Heart left ventricle (tissue), 16 donors: ENCODE measurements at regions not wholly inside any gene's neighbourhood (a gene's known extent, or its start where the extent isn't known, plus 50 kb on each side); places are given as distances from the start of the nearest gene placed in this dataset.

Experiments used
- ATAC-seq, 4 donors: fragments of 200-7000 bp; cut with Tn5 transposase; one replicate each; pipeline ENCODE4 v1.9.1; 2020 to 2022; ENCODE audit warnings: moderate library complexity in 4 of 4, mild to moderate bottlenecking in 3 of 4, moderate number of reproducible peaks in 1 of 4
- DNase-seq, 5 donors: peaks; one replicate each; pipeline ENCODE4 v3.0.0-alpha.2; 2020
- H3K27ac ChIP-seq, 12 donors: fragments of 200-600 bp; sonication (generic) in 4 of 12; one replicate each; pipeline versions ENCODE4 v1.5.0 to v1.8.0; 2016 to 2022; ENCODE audit warnings: mild to moderate bottlenecking in 2 of 12
- H3K27me3 ChIP-seq, 9 donors: fragments of 200-600 bp; sonication (generic) in 2 of 9; one replicate each; pipeline versions ENCODE4 v1.5.1 to v1.8.0; 2016 to 2022; ENCODE audit warnings: mild to moderate bottlenecking in 3 of 9
- H3K36me3 ChIP-seq, 9 donors: fragments of 200-600 bp; sonication (generic) in 2 of 9; one replicate each; pipeline versions ENCODE4 v1.5.0 to v1.8.0; 2018 to 2022; ENCODE audit warnings: mild to moderate bottlenecking in 2 of 9
- H3K4me1 ChIP-seq, 12 donors: fragments of 200-600 bp; sonication (generic) in 4 of 12; one replicate each; pipeline versions ENCODE4 v1.5.0 to v1.8.0; 2016 to 2022; ENCODE audit warnings: mild to moderate bottlenecking in 3 of 12
- H3K4me3 ChIP-seq, 12 donors: fragments of 200-600 bp; sonication (generic) in 4 of 12; one replicate each; pipeline versions ENCODE4 v1.5.0 to v1.8.0; 2017 to 2022; ENCODE audit warnings: mild to moderate bottlenecking in 9 of 12, moderate library complexity in 4 of 12
- H3K9me3 ChIP-seq, 12 donors: fragments of 200-600 bp; sonication (generic) in 4 of 12; one replicate each; pipeline versions ENCODE4 v1.5.0 to v1.8.0; 2016 to 2022; ENCODE audit warnings: mild to moderate bottlenecking in 1 of 12
- POLR2A ChIP-seq, 2 donors: fragments of 450-650 bp; IDR thresholded peaks; one replicate each; pipeline ENCODE4 v1.6.1; 2017; ENCODE audit warnings: antibody characterized with exemption in 2 of 2, mild to moderate bottlenecking in 2 of 2, moderate library complexity in 2 of 2
- WGBS, 4 donors: extraction: QIAGEN DNeasy Blood & Tissue Kit in 2 of 4; methylation state at CpG; one replicate each; pipeline versions ENCODE4 v1.1.5 to v1.1.7; 2013 to 2018; 5-methylcytosine and 5-hydroxymethylcytosine counted together
- intact Hi-C, 10 donors: fragments of 100-400 bp; cut with DNase I; formaldehyde crosslinking; loops; one replicate each; pipeline versions ENCODE4 v1.11.1 to v1.14.2; 2022
- TF ChIP-seq, protein P1 (sequence below), 12 donors: fragments of 200-600 bp; sonication (generic) in 4 of 12; IDR thresholded peaks; one replicate each; pipeline versions ENCODE4 v1.5.0 to v1.8.0; 2018 to 2022; ENCODE audit warnings: antibody characterized with exemption in 12 of 12, mild to moderate bottlenecking in 5 of 12
- donor health status: ischemic (EF 13 %, LVEDD 7.1; RV severe dilation, severe dysfunction).
- donor health status: healthy with polysubstance abuse.
- donor health status: DM: no; HTN: yes; CAD: no.
- donor health status: DM: no; HTN: no; CAD: no.
- donor health status: ischemic (EF 25% LVEDD 6.9; RV normal size, moderate dysfunction).
- donor health status: ischemic (EF 25% LVEDD 5.7; RV mildly dilated, moderate dysfunction).
- donor health status: healthy.
- donor health status: DM: yes; HTN: yes; CAD: no.
- donor health status: ischemic (EF 35%, LVEDD 5.7; RV mildly dilated, moderate dysfunction).
- donor health status: nonischemic (EF 11% LVEDD 7.7; RV severe dilation, severe dysfunction).
- donor health status: DM: yes; HTN: yes; CAD: no.
- donor health status: PGD.
- donor health status: ischemic (EF 29% LVEDD 5.4; RV normal size, mild dysfunction).
- donor health status: nonischemic (EF 23%, LVEDD 6.1; RV moderate dilation, normal function).

DNA sequence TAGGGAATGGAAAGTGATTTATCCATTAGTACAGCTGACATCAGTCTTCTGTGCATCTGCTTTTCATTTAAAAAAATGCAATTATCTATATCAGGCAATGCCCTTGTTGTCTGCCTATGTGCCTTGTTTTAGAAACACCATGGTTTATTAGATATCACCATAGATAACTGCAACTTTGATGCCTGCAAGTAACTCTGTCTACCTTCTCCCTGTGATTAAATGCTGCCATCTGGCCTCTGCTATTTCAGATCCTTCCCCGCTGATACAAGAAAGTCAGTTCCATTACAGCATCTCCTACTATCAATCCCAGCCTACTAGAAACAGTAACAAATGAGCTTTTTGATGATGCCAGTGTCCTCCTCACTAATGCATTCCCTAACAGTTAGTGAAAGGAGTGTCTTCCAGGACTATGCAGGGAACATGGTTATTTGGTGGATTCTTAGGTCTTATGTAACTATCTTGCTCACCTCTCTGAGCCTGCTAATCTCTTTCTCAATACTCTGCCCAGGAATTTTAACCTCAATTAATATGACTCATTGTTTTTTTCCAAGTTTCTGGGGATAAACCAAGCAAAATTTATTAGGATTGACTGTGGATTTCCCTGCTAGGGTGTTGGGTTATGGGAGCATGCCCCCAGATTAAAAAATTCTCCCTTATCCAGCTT lies 444.9 kb downstream of the RAPGEF2 start:
- ATAC-seq (no peak), DNase-seq (no peak)
- intact Hi-C loops, result no loop called here
- Histone ChIP-seq H3K36me3 (no peaks in the 10 kb centered on the region), H3K9me3 (no peaks in the 10 kb centered on the region), H3K4me3 (no peak overlapping the region), H3K27me3 (peaks cover 0 to 7% (median 0%) of the 10 kb centered on the region in 9 donors), H3K27ac (no peak overlapping the region), H3K4me1 (no peaks in the 10 kb centered on the region)
- TF ChIP-seq, protein P1, sequence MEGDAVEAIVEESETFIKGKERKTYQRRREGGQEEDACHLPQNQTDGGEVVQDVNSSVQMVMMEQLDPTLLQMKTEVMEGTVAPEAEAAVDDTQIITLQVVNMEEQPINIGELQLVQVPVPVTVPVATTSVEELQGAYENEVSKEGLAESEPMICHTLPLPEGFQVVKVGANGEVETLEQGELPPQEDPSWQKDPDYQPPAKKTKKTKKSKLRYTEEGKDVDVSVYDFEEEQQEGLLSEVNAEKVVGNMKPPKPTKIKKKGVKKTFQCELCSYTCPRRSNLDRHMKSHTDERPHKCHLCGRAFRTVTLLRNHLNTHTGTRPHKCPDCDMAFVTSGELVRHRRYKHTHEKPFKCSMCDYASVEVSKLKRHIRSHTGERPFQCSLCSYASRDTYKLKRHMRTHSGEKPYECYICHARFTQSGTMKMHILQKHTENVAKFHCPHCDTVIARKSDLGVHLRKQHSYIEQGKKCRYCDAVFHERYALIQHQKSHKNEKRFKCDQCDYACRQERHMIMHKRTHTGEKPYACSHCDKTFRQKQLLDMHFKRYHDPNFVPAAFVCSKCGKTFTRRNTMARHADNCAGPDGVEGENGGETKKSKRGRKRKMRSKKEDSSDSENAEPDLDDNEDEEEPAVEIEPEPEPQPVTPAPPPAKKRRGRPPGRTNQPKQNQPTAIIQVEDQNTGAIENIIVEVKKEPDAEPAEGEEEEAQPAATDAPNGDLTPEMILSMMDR (IDR thresholded peaks at IDR 0.05), result no peak
- no peak for TF ChIP-seq POLR2A (IDR thresholded peaks at IDR 0.05)
- 76 to 90% (median 86%) methylated on average over 1 of the region's 1 CpG for WGBS, 4 donors

DNA sequence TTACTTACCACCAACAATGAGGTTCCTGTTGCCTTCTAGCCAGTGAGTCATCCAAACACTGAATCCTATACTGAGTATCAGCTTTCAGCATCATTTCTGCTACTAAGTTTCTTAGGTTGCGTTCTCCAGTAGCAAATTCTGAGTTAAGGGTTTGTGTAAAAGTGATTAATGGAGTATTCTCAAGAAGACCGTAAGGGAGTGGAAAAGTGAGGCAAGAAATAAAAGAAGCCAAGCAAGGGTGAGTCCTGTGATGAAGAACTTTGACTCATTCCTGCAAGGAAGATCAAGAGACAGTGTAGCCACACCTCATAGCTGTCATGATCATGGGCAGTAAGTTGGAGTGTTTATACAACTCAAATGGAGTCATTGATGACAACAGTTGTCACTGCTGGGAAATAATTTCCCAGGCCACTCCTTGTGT lies 446.2 kb downstream of the RAPGEF2 start:
- H3K9me3 ChIP-seq, result no peaks in the 10 kb centered on the region
- H3K27ac ChIP-seq, result no peak overlapping the region
- intact Hi-C loops, result no loop called here
- TF ChIP-seq, protein P1 (IDR thresholded peaks at IDR 0.05), result no peak
- TF ChIP-seq POLR2A (IDR thresholded peaks at IDR 0.05), result no peak
- peaks cover 0 to 5% (median 0%) of the 10 kb centered on the region in 9 donors for H3K27me3 ChIP-seq
- no peaks in the 10 kb centered on the region for H3K4me1 ChIP-seq
- ATAC-seq (no peak), DNase-seq (no peak)
- no peak overlapping the region for H3K4me3 ChIP-seq
- no peaks in the 10 kb centered on the region for H3K36me3 ChIP-seq
- 85 to 94% (median 89%) methylated on average over 2 of the region's 2 CpGs for WGBS, 4 donors

DNA sequence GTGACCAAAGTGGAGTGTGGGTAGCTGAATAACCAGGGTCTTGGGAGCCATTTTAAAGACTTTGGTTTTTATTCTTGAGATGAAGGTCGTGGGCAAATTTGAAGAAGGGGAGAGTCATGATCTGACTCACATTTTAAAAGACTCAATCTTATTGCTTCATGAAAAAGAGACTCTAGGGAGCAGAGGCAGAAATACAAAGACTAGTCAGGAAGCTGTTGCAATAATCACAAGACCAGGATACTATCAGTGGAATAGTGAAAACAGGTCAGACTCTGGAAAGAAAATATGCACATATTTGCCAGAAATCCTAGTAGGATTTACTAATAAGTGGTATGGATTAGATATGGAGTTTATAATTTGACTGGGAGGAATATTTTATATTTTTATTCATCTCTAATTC lies 448.4 kb downstream of the RAPGEF2 start:
- Histone ChIP-seq H3K27ac (no peak overlapping the region), H3K36me3 (no peaks in the 10 kb centered on the region), H3K9me3 (no peaks in the 10 kb centered on the region), H3K4me1 (no peaks in the 10 kb centered on the region), H3K4me3 (no peak overlapping the region), H3K27me3 (peaks cover 0 to 5% (median 0%) of the 10 kb centered on the region in 9 donors)
- intact Hi-C loops, result no loop called here
- TF ChIP-seq, protein P1 (IDR thresholded peaks at IDR 0.05), result no peak
- no peak for TF ChIP-seq POLR2A (IDR thresholded peaks at IDR 0.05)
- DNase-seq, result no peak
- ATAC-seq, result no peak
- 0 to 59% (median 49%) methylated on average over 1 of the region's 1 CpG for WGBS, 4 donors

DNA sequence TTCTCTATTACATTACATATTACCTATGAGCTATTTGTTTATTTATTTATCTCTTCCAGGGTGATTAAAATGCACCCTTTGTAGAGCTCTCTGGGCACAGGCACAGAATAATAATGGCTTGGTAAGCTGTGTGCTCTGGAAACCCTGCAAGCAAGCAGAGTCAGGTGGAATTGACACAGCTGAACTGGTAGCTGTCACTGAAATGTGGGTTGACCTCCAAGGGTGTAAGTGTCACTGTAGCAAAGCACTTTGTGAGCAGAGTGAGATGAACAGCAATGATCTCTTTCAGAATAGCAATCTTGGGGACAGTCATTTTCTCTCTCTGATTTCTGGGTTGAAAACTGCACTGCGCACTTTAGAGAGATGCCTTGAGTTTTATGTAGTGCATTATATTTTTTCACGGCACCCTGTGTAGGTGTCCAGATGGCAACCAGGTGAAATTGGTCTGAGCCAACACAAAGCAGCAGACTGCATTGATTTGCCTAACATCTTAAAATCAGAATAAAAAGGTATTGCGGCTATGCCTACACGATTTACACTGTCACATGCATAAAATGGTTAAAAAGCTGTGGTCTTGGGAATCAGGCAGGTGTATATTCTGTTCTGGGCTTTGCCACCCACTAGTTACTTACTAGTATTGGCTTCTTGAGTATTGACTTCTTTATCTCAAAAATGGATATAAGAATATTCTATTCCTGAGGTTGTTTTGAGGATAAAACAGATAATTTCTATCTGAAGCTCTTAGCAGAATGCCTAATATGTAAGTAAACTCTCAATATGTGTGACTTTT lies 450.3 kb downstream of the RAPGEF2 start:
- Histone ChIP-seq H3K4me3 (no peak overlapping the region), H3K4me1 (no peaks in the 10 kb centered on the region), H3K27ac (no peak overlapping the region), H3K9me3 (no peaks in the 10 kb centered on the region), H3K27me3 (peaks cover 0 to 5% (median 0%) of the 10 kb centered on the region in 9 donors), H3K36me3 (no peaks in the 10 kb centered on the region)
- intact Hi-C loops, result no loop called here
- TF ChIP-seq, protein P1 (IDR thresholded peaks at IDR 0.05), result no peak
- TF ChIP-seq POLR2A (IDR thresholded peaks at IDR 0.05), result no peak
- ATAC-seq, result no peak
- DNase-seq, result no peak
- WGBS, 4 donors, result 69 to 94% (median 87%) methylated on average over 4 of the region's 4 CpGs
